Right hindlimb (tissue), 1 donor: ENCODE measurements at regions not wholly inside any gene's neighbourhood (a gene's known extent, or its start where the extent isn't known, plus 50 kb on each side); places are given as distances from the start of the nearest gene placed in this dataset.
"Not testable (repeated sequence)": the region's sequence is repeated elsewhere in the genome, so short reads cannot be mapped to it uniquely, and the experiment has no call there.

Experiments used
- DNase-seq: peaks from one replicate; pipeline ENCODE4 v3.0.0-alpha.2; 2018

DNA sequence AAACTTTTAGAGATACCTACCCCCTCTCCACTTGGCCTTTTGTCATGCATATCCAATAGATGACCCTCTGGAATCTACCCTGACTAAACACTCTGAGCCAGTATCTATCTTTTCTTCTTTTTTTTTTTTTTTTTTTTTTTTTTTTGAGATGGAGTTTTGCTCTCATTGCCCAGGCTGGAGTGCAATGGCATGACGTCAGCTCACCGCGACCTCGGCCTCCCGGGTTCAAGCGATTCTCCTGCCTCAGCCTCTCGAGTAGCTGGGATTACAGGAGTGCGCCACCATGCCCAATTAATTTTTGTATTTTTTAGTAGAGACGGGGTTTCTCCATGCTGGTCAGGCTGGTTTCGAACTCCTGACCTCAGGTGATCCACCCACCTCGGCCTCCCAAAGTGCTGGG is 50.8 kb upstream of the GRIN2B start:
- not testable (repeated sequence) for DNase-seq

GRCh38 chr12:14043776-14044175 is 62.4 kb upstream of the GRIN2B start:
- DNase-seq = no peak

DNA sequence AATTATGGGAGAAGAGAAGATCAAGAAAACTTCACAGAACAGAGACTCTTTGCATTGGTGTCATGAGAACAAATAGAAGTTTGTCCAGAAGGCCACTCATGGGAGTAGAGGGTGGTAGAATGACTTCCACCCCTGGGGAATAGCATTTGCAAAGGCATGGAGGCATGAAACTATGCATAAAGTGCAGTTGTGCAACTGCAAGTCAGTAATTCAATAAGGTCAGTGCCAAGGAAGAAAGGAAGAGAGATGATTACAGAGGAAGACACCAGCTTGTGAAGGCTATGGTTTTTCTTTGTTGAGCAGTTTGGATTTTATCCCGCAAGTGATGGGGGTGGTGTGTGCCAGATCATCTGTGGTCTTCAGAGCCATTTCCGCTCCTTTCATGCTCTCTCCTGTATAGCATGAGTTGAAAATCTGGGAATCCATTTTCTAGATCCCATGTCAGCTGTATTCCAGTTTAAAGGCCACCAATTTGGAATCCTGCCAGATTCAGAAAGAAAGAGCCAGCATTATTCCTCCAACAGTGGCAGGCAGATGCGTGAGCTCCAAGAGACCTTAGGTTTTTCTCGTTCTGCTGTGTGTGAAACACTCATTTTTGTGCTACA is 67.6 kb upstream of the GRIN2B start:
- DNase-seq = no peak

GRCh38 chr12:14057895-14058294 is 76.5 kb upstream of the GRIN2B start:
- no peak for DNase-seq

DNA sequence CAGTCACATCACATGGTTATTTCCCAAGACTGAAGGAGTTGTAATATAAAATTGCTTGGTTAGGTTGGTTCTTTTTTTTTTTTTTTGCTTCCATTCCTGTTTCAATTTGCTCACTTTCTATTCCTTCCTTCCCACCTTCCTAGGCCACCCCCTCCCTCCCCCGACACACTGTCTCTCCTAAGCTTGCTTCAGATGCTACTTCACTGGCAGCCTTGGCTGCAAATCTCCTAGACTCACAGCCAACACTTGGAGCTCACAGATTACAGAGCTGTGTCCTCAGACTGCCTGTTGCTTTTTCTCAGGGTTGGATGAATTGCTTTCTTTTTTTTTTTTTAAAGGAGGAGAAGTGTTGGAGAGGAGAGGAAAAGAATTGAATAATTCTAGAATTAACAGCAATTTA is 77.3 kb upstream of the GRIN2B start:
- DNase-seq = no peak

- DNase-seq = no peak
These were observed 78.1 kb upstream of the GRIN2B start for GRCh38 chr12:14059548-14059947.

DNA sequence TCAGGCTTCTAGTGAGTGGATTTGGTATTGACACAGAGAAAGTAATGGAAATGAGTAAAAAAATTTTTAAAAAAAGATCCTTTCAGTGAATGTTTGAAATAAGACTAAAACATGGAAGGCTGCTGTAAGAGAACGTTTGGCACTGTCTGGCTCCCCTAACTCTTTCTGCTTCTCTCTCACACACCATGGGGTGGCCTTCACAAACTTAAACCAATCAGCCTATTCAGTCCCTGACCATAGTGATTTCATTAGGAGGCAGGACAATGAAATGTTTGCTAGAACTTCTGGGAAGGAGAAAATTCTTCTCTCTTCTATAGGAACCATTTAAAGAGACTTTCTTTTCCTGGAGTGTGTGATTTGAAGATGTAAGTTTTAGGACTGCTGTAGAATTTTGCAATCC is 84.2 kb upstream of the GRIN2B start:
- no peak for DNase-seq

GRCh38 chr12:14066021-14066420 is 84.6 kb upstream of the GRIN2B start:
- DNase-seq = no peak

- no peak for DNase-seq
These were observed 87.6 kb upstream of the GRIN2B start for GRCh38 chr12:14068961-14069360.

- DNase-seq = no peak
These were observed 90.4 kb upstream of the GRIN2B start for GRCh38 chr12:14071833-14072232.

GRCh38 chr12:14072987-14073386 is 91.6 kb upstream of the GRIN2B start:
- no peak for DNase-seq

DNA sequence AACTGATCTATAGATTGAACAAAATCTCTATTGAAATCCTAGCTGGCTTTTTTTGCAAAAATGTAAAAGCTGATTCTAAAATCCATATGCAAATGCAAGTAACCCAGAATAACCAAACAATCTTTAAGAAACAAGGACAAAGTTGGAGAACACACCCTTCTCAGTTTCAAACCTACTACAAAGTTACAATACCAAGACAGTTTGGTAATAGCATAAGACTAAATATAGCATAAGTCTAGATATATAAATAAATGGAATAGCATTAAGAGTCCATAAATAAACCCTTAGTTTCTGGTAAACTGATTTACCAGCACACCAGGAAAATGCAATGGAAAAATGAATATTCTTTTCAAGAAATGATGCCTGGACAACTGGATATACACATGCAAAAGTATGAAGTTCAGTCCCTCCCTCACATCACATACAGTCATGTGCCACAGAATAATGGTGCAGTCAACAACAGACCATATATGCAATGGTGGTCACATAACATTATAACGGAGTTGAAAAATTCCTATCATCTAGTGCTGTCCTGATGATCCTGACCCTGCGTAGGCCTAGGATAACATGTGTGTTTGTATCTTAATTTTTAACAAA is 94.5 kb upstream of the GRIN2B start:
- DNase-seq = no peak

GRCh38 chr12:14076538-14076937 is 95.1 kb upstream of the GRIN2B start:
- DNase-seq = no peak

DNA sequence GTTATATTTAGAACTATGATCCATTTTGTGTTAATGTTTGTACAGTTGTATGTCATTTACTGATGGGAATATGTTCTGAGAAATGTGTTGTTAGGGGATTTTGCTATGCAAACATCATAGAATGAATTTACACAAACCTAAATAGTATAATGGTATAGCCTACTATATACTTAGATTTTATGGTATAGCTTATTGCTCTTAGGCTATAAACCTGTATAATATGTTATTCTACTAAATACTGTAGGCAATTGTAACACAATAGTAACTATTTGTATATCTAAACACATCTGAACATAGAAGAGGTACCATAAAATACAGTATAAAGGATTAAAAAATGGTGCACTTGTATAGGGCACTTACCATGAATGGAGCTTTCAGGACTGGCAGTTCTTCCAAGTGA is 105.4 kb upstream of the GRIN2B start:
- DNase-seq = no peak

GRCh38 chr12:14099994-14100393 is 118.6 kb upstream of the GRIN2B start:
- no peak for DNase-seq

DNA sequence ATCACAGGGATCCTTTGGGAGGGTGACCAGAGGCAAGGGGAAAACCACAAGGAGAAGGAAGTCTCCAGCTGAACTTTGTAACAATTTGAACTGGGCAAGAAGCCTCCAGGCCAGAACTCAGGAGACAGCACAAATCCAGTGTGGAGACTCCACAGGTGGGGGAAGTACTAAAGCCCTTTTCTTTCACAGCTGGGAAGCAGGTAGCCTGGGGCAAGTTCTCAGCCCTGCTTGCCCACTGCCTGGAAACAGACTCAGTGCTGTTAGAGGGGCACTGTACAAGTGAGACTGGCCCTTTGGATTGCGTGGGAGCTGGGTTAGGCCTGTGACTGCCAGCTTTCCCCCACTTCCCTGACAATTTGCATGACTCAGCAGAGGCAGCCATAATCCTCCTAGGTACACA is 120.2 kb upstream of the GRIN2B start:
- DNase-seq = not testable (repeated sequence)

DNA sequence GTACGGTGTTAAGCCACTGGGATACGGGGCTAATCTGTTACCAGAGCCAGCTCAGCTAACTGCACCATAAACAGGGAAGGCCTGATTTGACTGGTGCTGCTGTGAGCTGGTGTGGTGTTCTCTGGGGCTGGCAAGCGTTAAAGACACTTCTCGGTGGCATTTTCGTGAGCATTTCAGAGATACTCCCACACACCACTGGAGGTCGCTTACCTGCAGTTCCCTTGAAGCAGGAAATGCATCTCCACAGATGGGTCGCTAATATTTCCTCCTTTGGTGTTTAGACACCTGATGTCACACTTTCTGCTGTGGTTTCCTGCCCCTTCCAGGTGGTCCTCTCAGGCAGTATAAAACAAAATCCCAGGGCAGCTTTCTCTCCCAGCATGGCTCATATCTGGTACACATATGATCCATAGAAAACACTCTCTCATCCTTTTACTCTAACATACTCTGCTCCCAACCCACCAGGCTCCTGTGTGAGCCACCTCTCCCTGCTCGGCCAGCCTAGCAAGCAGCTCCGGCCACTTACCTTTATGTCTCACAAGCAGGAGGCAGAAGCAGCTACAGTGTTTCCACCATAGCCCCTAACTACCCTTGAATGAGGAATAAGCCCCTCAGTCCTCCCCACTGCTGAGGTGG is 129.9 kb upstream of the GRIN2B start:
- no peak for DNase-seq

DNA sequence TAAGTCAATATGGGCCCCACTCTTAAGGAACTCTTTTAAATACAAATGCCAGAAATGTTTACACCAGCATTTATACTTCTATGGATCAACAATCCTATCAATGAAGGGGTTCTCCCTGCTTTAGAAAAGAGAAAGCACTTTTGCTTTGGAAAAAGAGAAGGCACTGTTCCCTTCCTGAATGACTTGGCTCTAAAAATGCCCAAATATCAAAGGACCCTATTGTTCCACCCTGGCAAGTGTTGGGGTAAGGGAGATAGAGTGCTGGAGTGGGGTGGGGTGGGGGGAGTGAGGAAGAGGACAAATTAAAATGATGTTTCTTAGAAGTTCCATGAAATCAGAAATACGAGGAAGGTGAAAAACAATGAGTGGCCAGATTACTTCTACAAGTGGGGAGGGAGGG is 131.6 kb upstream of the GRIN2B start:
- no peak for DNase-seq

DNA sequence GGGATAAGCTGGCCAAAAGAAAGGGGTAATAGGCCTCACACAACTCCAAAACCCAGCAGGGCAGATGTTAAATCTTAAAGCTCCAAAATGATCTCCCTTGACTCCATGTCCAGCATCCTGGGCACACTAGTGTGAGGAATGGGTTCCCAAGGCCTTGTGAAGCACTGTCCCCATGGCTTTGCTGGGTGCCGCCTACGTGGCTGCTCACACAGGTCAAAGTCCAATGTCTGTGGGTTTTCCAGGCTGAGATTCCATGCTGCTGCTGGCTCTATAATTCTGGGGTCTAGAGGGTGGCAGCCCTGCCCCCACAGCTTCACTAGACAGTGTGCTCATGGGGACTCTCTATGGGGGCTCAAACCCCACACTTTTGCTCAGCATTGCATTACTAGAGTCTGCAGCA is 145.3 kb upstream of the GRIN2B start:
- DNase-seq = no peak

GRCh38 chr12:14129611-14130195 is 148.3 kb upstream of the GRIN2B start:
- DNase-seq = no peak

GRCh38 chr12:14135996-14136395 is 154.6 kb upstream of the GRIN2B start:
- DNase-seq = no peak

- DNase-seq = no peak
These were observed 157.1 kb upstream of the GRIN2B start for GRCh38 chr12:14138495-14138894.

- DNase-seq = no peak
These were observed 167.3 kb upstream of the GRIN2B start for GRCh38 chr12:14148489-14149270.

DNA sequence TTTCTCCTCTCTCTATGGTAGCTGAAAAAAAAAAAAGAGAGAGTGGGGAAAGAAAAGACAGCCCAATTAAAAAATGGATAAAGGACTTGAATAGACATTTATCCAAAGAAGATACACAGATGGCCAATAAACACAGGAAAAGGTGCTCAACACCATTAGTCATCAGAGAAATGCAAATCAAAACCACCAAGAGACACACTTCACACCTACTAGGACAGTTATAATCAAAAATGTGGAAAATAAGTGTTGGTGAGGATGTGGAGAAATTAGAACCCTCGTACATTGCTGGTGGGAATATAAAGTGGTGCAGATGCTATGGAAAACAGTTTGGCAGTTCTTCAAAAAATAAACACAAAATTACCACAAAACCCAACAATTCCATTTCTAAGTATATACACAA is 172.4 kb upstream of the GRIN2B start:
- DNase-seq = no peak
